ENCODE measurements at regions not wholly inside any gene's neighbourhood (a gene's known extent, or its start where the extent isn't known, plus 50 kb on each side); places are given as distances from the start of the nearest gene placed in this dataset.

- TF ChIP-seq ZNF121 (tag by site-specific recombination; IDR thresholded peaks at IDR 0.05) (no peak), KLF16 (tag by site-specific recombination; IDR thresholded peaks at IDR 0.05) (no peak), ZBTB1 (tag by site-specific recombination; IDR thresholded peaks at IDR 0.05) (no peak), SP3 (tag by site-specific recombination; IDR thresholded peaks at IDR 0.05) (no peak), KLF1 (tag by site-specific recombination; IDR thresholded peaks at IDR 0.05) (no peak), SALL2 (tag by site-specific recombination; IDR thresholded peaks at IDR 0.05; ENCODE audit: borderline replicate concordance) (no peak), MYNN (tag by site-specific recombination; IDR thresholded peaks at IDR 0.05; ENCODE audit: borderline replicate concordance) (no peak), PBX3 (CRISPR knock-in tag; IDR thresholded peaks at IDR 0.05) (no peak), ZNF266 (tag by site-specific recombination; IDR thresholded peaks at IDR 0.05; ENCODE audit: low read depth) (no peak), MZF1 (tag by site-specific recombination; IDR thresholded peaks at IDR 0.05; ENCODE audit: borderline replicate concordance) (no peak)
- TF ChIP-seq, protein P1, sequence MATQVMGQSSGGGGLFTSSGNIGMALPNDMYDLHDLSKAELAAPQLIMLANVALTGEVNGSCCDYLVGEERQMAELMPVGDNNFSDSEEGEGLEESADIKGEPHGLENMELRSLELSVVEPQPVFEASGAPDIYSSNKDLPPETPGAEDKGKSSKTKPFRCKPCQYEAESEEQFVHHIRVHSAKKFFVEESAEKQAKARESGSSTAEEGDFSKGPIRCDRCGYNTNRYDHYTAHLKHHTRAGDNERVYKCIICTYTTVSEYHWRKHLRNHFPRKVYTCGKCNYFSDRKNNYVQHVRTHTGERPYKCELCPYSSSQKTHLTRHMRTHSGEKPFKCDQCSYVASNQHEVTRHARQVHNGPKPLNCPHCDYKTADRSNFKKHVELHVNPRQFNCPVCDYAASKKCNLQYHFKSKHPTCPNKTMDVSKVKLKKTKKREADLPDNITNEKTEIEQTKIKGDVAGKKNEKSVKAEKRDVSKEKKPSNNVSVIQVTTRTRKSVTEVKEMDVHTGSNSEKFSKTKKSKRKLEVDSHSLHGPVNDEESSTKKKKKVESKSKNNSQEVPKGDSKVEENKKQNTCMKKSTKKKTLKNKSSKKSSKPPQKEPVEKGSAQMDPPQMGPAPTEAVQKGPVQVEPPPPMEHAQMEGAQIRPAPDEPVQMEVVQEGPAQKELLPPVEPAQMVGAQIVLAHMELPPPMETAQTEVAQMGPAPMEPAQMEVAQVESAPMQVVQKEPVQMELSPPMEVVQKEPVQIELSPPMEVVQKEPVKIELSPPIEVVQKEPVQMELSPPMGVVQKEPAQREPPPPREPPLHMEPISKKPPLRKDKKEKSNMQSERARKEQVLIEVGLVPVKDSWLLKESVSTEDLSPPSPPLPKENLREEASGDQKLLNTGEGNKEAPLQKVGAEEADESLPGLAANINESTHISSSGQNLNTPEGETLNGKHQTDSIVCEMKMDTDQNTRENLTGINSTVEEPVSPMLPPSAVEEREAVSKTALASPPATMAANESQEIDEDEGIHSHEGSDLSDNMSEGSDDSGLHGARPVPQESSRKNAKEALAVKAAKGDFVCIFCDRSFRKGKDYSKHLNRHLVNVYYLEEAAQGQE (tag by site-specific recombination; IDR thresholded peaks at IDR 0.05): no peak
- TF ChIP-seq, protein P2, sequence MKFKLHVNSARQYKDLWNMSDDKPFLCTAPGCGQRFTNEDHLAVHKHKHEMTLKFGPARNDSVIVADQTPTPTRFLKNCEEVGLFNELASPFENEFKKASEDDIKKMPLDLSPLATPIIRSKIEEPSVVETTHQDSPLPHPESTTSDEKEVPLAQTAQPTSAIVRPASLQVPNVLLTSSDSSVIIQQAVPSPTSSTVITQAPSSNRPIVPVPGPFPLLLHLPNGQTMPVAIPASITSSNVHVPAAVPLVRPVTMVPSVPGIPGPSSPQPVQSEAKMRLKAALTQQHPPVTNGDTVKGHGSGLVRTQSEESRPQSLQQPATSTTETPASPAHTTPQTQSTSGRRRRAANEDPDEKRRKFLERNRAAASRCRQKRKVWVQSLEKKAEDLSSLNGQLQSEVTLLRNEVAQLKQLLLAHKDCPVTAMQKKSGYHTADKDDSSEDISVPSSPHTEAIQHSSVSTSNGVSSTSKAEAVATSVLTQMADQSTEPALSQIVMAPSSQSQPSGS (tag by site-specific recombination; IDR thresholded peaks at IDR 0.05; ENCODE audit: low read depth): no peak
Measured at GRCh38 chr9:12414514-12414913, 278.7 kb upstream of the TYRP1 start (continued).

DNA sequence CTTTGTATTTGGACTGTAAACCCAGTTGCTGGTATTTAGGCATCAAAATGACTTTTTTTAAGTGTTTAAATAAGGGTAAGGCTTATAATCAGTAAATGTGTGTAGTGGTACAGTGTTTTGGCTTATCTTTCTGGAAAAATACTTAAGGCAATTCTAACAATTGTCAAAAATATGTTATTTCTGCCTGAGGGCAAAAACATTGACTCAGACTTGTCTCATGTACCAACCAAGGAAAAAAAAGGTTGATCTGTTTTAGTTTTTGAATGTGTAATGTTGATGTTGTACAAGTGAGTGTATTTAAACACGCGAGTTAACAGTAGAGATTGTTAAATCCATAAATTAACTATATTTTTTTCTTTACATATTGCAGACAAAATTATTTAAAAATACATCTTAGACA, 277.8 kb upstream of the TYRP1 start:
- CTCF ChIA-PET: no interaction called here
- Histone ChIP-seq H3K9me3 (ENCODE audit: control insufficient read depth, insufficient read depth, low read depth, low read length) (no peaks in the 10 kb centered on the region), H3K4me1 (ENCODE audit: control insufficient read depth, insufficient read depth, low read length) (no peaks in the 10 kb centered on the region), H3K36me3 (ENCODE audit: control insufficient read depth in 2 of 2, insufficient read depth in 1 of 2, low read length in 2 of 2) (no peaks in the 10 kb centered on the region), H3K27ac (ENCODE audit: extremely low read depth, low read depth, low read length) (no peak overlapping the region), H3K4me3 (ENCODE audit: low read depth, low read length) (no peak overlapping the region)
- TF ChIP-seq ZNF132 (tag by site-specific recombination; IDR thresholded peaks at IDR 0.05; ENCODE audit: borderline replicate concordance) (no peak), ZNF701 (tag by site-specific recombination; IDR thresholded peaks at IDR 0.05) (no peak), GLIS2 (tag by site-specific recombination; IDR thresholded peaks at IDR 0.05) (no peak), ZNF560 (tag by site-specific recombination; IDR thresholded peaks at IDR 0.05; ENCODE audit: borderline replicate concordance) (no peak), ZNF239 (tag by site-specific recombination; IDR thresholded peaks at IDR 0.05) (no peak), ZNF146 (tag by site-specific recombination; IDR thresholded peaks at IDR 0.05) (no peak), TCF7L2 (IDR thresholded peaks at IDR 0.05; ENCODE audit: borderline replicate concordance, low read depth, low read length) (no peak), ZNF629 (tag by site-specific recombination; IDR thresholded peaks at IDR 0.05) (no peak)
- TF ChIP-seq, protein P3, sequence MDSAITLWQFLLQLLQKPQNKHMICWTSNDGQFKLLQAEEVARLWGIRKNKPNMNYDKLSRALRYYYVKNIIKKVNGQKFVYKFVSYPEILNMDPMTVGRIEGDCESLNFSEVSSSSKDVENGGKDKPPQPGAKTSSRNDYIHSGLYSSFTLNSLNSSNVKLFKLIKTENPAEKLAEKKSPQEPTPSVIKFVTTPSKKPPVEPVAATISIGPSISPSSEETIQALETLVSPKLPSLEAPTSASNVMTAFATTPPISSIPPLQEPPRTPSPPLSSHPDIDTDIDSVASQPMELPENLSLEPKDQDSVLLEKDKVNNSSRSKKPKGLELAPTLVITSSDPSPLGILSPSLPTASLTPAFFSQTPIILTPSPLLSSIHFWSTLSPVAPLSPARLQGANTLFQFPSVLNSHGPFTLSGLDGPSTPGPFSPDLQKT (IDR thresholded peaks at IDR 0.05; ENCODE audit: borderline replicate concordance, low read depth, low read length): no peak
- TF ChIP-seq, protein P4, sequence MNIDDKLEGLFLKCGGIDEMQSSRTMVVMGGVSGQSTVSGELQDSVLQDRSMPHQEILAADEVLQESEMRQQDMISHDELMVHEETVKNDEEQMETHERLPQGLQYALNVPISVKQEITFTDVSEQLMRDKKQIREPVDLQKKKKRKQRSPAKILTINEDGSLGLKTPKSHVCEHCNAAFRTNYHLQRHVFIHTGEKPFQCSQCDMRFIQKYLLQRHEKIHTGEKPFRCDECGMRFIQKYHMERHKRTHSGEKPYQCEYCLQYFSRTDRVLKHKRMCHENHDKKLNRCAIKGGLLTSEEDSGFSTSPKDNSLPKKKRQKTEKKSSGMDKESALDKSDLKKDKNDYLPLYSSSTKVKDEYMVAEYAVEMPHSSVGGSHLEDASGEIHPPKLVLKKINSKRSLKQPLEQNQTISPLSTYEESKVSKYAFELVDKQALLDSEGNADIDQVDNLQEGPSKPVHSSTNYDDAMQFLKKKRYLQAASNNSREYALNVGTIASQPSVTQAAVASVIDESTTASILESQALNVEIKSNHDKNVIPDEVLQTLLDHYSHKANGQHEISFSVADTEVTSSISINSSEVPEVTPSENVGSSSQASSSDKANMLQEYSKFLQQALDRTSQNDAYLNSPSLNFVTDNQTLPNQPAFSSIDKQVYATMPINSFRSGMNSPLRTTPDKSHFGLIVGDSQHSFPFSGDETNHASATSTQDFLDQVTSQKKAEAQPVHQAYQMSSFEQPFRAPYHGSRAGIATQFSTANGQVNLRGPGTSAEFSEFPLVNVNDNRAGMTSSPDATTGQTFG (tag by site-specific recombination; IDR thresholded peaks at IDR 0.05; ENCODE audit: borderline replicate concordance): no peak
- POLR2A ChIA-PET: no interaction called here

Data from HEK293 (cell line).